Embryonic facial prominence (tissue), 1 donor: ENCODE measurements at regions not wholly inside any gene's neighbourhood (a gene's known extent, or its start where the extent isn't known, plus 50 kb on each side); places are given as distances from the start of the nearest gene placed in this dataset.

Experiments
- DNase-seq: peaks from one replicate; pipeline ENCODE4 v3.0.0-alpha.2; 2016; ENCODE audit errors: extremely low spot score

DNA sequence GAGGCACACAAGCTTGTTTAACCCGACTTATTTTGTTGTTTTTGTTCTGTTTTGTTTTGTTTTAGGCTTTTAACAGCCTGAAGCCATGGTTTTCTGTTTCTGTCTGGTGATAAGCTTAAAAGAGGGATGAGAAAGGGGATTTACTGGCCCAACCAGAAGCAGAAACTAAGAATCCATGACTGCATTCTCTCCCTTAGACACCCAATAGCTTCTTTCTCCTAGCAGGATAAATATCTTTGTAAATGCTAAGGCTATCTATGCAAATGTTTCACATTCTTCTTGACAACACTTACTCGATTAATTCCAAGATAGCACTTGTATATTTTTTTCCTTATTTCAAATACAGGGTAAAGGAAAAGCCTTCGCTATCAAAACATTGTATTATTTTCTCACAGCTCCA lies 53.7 kb upstream of the SMAD1 start:
- no peak for DNase-seq

DNA sequence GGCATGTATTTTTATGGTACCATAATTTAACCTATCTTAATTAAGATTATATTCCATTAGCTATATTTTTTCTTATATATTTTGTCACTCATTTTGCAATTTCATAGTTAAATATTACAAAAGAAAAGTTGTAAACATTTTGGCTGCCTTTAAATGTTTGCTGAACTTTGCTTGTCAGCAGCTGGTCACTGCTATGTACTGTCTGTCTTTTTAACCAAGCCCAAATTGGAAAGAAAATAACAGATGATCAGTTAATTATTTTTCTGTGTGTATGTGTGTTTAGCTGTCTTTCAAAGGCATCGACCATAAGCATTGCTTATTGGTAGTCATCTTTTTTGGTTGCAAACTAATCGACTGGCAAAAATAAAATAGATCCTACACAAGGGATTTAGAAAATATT lies 54.4 kb upstream of the SMAD1 start:
- no peak for DNase-seq

DNA sequence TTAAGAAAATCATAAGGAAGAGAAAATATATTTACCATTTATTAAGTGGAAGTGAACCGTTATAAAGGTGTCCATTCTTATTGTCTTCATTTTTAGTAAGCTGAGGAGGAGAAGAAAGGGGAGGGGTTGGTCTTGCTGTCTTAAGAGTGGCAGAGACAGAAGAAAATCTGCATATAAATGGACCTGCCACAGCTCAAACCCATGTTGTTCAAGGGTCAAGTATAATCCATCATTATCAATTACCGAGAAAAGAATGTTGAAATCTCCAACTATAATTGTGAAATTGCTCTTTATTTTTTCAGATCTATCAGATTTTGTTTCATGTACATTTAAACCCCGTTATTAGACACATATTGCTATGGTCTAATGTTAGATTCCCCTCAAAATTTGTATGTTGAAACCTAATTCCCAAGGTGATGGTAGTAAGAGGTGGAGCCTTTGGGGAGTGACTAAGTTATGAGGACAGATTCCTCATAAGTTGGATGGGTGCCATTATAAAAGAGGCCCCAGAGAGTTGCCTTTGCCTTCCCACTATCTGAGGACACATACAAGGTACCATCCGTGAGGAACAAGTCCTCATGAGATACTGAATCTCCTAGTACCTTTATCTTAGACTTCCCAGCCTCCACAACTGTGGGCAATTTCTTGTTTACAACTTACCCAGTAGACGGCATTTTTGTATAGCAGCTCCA lies 58.5 kb upstream of the SMAD1 start:
- no peak for DNase-seq

DNA sequence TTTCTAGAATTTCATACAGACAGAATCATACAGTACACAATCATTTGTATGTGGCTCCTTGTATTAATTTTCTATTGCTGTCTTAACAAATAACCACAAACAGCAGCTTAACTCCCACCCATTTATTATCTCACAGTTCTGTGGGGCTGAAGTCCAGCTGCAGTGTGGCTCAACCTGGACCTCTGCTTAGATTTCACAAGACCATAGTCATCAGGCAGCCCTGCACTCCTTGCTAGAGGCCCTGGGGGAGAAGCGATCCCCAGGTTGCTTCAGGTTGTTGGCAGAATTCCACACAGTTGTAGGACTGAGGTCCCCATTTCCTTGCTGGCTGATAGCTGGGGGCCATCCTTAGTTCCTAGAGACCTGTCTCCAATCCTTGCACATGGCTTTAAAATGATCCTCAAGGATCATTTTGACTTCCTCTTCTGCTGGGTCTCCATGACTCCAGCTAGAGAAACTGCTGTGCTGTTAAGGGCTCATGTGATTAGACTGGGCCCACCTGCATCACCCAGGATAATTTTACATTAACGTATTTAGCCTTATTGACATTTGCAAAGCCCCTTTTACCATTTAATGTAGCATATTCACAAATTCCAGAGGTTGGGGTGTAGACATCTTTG lies 60.9 kb upstream of the SMAD1 start:
- DNase-seq: no peak

DNA sequence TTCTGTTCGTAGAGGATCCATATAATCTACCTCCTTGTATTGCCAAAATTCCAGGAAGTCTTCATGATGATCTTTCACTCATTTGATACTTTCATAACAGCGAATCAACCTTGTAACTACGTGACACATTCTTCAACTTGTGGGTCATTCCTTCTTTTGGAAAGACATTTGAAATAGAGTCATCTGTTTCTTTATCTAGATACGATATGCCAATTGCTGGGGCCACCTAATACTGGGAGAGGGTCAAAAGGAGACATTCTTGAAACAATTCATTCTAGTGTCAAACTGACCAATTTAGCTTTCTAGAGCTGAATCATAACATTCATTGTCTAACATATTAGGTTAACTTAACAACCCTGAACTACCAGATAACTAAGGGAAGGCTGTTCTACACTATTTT lies 62.9 kb upstream of the SMAD1 start:
- no peak for DNase-seq

DNA sequence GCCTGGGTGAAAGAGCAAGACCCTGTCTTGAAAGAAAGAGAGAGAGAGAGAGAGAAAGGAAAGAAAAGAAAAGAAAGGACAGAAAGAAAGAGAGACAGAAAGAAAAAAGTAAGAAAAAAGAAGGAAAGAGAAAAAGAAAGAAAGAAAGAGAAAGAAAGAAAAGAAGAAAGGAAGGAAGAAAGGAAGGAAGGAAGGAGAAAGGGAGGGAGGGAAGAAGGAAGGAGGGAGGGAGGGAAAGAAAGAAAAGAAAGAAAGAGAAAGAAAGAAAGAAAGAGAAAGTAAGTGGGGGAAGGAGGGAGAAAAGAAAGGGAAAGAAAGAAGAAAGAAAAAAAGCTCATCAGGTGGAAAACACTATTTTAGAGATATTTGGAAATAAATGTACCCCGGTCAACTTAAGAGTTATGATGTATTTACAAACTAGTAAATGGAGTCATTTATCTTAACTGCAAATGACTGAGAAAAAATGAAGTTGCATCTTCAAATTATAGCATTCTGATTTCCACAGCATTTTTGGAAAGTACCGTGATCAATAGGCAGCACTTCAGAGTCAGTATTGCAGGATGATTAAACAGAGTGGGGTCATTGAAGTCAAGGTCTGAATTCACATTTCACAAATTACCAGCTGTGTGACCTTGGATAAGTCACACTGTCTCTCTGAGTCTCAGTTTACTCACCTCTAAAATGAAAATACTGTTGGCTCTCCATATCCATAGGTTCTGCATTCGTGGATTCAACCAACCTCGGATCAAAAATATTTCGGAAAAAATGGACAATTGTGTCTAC lies 64.1 kb upstream of the SMAD1 start:
- no peak for DNase-seq

DNA sequence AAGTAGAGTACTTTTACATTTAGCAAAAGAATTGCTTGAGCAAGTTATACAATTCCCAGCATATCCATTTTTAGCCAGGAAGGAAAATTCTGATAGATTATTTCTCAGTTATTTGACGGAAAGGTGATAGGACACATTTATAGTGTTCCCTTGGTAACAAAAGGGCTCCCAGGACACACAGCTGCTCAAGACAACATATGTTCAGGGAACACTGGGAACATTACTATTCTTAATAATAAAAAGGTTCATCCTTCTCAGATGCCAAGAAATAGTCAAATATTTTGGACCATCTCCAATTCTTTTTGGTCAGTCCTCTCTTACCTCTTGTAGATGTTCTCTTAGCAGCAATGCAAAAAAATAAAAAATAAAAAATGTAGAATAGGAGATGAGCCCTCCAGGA lies 66.8 kb upstream of the SMAD1 start:
- DNase-seq: no peak

DNA sequence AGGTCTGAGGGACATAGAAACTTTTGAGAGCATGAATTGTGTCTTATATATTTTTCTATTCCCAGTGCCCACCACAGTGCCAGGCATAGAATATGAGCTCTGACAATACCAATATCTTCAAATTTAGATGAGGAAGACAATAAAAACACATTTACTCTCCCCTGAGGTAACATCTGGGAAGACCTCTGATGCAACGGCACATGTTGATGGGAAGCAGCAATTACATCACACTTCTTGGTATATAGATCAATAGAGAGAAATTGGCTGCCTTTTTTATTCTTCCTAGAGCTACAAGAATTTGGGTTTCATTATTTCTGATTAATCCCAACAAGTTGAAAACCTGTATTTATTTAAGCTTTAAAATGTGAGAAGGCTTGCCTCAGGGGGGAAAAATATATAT lies 67.4 kb upstream of the SMAD1 start:
- DNase-seq: no peak

DNA sequence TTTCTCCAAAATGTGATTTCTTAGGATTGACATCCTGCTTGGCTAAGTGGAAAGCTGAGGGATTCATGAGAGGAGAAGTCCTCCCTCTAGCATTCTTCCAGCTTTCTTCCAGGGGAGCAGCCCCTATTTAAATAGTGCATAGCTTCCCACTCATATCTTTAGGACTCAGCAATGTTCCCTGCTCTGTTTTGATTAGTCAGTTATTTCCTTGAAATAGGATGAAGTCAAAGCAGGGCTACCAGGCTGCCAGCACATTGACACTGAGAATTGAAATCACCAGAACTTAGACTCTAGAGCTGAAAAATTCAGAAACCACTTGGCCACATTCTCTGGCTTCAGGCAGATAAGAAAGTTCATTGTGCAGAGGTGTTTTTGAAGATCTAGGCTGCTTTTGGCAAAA lies 74.7 kb upstream of the SMAD1 start:
- DNase-seq: no peak

DNA sequence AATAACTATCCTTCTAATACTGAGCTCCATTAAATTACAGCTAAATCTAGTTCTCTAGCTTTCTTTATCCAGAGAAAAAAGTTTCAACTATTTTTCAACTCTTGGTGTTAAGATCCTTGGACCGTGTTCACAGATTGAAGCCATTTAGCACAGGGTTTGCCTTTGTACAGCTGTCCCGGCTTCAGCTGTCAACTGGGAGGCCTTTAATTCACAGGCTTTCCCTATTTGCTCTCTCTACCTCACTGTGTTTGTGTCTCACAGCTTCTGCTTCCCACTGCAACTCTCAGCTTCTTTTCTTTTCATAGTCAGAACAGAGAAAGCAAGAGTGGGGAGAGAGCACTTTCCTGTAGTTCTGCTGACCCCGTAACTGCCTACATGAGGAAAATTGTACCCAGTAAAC lies 76.9 kb upstream of the SMAD1 start:
- no peak for DNase-seq

DNA sequence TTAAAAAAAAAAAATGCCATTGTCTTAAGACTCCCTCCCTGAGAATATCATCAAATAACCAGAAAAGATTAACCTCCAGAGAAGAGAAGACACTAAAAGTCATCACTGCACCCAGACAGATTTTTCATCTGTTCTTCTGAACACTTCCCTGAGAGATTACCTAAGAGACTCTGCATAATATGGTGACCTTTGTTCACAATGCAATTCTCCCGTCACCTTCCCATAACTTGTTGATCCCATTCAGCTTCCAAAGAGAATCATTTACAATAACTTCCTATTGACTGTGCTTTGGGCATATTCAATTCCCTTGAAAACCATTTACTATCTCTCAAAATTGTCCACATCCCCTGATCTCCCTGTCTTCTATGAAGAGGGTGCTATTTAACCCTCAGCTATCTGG lies 85.1 kb upstream of the SMAD1 start:
- DNase-seq: no peak

DNA sequence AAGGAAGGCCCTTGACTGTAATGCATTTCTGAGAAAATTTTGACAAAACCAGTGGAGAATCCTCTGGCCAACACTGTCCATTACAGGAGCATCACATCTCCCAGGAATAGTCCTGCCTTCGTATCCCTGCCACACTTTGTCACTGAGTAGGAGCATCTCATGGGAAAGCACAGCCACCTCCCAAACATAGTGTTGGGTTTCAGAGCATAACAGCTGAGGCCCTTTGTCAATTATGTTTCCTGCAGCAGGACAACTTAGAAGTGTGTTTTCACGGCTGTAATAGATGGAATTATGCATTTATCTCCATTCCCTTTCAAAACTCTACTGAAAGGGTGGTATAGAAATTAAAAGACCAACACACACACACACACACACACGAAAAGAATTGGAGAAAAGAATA lies 91.1 kb upstream of the SMAD1 start:
- DNase-seq: no peak

DNA sequence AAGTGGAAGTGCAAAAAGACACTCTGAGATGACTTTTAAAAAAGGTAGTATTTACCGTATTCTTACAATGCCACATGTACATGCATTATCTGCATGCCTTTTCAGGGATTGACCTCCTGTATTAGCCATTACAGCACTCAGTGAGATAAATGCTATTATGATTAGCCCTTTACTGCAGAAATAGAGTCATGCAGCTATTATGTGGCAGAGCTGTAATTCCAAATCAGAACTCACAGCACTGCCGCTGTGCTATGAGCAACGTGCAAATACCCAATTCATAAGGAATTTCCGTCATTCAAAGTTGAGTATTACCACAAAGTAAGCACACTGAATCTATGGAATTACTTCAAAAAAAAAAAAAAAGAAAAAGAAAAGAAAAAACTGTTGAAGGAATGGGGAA lies 92.1 kb upstream of the SMAD1 start:
- DNase-seq: no peak

DNA sequence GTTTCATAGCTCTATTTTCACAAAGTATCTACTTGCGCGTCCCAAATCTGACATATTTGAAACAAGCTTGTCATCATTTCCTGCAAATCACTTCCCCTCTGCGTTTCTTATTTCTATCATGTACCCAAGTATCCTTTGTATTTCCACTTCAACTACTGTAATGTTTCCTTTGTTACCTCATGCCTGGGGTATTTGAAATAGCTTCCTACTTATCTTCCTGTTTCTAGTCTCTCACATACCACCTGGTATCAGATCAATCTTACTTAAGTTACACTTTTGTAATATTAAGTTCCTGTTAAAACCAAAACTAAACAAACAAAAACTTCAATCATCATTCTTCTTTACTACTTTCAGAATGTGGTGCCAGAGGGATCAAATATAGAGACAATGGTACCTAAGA lies 93.6 kb upstream of the SMAD1 start:
- no peak for DNase-seq

DNA sequence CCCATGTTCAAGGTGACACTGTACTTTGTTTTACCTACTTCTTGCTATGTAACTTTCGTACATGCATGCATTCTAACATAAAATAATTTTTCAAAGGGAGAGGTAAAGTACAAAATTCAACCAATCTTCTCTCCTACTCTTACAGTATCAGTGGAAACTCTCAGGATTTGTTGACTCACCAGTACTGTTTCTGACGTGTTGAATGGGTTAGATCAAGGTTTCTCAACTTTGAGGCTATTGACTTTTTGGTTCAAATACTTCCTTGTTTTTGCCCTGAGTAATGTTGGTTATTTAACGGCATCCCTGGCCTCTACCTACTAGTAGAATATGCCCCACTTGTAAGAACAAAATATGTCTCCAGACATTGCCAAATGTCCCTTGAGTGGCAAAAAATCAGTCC lies 94.6 kb upstream of the SMAD1 start:
- DNase-seq: no peak

DNA sequence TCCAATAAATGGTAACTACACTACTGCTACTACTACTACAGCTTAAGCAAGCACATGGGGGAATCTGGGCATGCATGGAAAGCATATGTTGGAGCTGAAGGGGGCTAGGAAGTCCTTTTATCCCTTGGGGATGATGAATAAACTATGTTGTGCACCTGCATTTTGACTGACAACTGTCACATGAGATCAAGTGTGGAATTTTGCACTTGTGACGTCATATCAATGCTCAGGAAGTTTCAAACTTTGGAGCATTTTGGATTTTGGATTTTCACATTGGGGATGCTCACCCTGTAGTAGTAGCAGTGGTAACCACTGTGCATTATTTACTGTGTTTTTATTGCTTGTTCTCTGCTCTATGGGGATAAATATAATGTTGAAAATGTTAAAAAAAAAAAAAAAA lies 100.5 kb upstream of the SMAD1 start:
- DNase-seq: no peak

DNA sequence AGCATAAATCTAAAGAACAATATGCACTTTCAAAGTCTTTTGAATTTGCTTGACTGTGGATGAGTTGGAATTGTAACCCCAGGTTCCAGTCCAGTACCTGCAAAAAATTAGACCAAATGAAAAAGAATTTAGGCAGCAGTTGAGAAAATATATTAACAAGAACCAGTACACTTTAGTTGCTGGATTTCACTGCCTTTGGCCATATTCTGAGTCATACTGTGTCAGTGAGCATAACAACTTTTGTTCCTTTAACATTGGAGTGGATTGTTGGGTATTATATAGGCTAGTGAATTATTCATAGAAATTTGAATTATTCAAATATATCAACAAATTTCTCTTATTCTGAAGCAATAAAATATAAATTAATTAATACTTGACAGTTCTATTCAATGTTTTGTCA lies 101.5 kb upstream of the SMAD1 start:
- DNase-seq: no peak

DNA sequence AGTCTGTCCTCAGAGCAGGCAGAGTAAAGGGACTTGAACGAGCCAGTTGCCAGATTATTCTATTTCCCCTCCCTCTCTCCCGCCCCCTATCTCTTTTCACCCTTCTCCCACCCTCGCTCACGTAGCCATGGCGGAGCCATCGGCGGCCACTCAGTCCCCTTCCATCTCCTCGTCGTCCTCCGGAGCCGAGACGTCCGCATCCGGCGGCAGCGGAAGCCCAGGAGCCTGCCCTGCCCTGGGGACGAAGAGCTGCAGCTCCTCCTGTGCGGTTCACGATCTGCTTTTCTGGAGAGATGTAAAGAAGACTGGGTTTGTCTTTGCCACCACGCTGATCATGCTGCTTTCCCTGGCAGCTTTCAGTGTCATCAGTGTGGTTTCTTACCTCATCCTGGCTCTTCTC lies 106.2 kb upstream of the SMAD1 start:
- no peak for DNase-seq

DNA sequence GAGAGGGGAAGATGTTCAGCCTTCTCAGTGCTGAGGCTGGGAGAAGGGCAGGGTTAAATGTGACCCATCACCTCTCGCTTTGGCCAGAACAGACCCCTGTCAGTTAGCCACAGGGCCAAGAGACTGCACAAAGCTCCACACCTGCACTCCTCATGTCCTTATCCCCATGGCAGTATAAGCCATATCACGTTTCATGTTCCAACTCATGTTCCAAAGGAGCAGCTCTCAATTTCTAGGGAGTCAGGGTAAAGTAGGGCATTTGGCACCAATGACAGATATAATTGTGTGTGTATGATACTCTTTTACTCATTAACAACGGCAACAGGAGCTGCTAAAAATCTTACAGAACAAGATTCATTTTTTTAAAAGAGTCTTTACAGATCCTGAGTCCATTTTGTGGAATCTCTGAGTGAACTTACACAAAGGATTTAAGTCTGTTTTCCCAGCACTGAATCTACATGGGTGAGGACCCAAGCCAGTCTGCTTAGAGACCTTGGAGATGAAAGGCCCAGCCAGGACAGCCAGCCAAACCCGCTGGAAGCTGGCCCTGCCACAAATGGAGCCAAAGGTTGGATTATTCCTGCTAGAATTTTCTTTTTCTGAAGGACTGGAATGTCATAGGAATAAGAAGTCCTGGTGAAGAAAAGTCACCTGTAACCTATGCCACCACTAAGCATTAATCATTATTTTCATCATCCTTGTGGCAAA lies 129.1 kb upstream of the SMAD1 start:
- no peak for DNase-seq

DNA sequence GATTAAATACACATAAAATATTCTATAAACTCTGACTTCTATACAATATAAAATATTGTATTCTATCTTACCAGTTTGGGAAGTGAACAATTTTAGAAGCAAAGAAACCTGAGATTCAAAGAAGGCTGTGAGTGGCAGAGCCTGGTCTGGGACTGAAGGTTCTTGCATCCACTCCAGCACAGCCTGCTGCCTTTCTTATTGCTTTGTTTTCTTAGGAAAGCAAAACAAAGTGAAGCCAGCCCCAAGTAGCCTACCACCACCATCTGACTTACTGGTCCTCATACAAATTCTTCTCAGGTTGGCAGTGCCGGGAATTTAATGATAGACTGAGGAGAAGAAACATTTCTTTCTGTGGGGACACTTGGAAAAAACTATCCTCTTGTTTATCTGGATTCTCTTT lies 129.7 kb upstream of the SMAD1 start:
- DNase-seq: no peak

DNA sequence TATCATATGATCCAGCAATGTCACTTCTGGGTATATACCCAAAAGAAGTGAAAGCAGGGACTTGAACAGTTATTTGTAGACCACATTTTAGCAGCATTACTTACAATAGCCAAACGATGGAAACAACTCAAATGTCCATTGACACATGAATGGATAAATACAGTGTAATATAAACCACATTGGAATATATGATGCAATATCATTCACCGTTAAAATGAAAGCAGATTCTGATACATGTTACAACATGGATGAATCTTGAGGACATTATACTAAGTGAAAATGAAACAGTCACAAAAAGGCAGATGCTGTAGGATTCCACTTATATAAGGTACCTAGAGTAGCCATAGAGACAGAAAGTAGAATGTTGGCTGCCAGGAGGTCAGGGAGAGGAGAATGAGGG lies 130.5 kb upstream of the SMAD1 start:
- no peak for DNase-seq

DNA sequence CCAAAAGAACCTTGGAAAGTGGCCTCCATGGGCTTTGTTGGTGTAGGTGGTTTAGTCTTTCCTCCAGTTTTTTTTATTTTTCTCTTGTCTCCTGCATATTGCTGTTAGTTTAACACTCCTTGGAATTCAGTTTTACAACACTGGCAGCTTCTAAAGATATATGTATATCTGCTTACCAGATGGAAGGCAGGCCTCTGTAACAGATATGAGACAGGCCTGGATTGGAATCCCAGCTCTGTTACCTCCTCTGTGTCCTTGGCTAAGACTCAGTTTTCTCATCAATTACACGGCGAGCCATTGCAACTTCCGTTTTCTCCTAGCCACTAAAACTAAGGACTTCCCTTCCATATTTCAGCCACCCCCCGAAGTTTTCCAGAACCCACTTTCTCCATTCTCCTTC lies 133.4 kb upstream of the SMAD1 start:
- DNase-seq: no peak

DNA sequence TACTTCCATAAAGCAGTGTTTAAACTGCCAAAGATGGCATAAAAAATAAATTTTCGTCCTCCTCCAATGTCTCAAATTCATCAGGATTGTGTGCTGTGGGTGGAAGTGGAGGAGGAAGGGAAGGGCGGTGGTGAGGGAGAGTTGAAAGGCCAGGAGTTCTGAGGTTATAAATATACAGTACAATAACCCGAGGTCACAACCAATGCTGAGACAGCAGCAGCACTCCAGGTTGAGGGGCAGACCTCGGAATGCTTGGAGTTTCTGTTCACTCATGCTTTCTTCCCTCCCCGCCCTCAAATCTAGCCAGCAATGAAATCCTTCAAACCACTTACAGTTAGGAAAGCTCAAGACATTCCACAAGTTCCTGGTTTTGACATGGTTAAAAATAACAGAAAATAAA lies 134.0 kb upstream of the SMAD1 start:
- no peak for DNase-seq
